Activated CD8-positive, alpha-beta T cell treated with anti-CD3 and anti-CD28 coated beads for 36 hours (primary cell): ENCODE measurements at regions not wholly inside any gene's neighbourhood (a gene's known extent, or its start where the extent isn't known, plus 50 kb on each side); places are given as distances from the start of the nearest gene placed in this dataset.
"Not testable (repeated sequence)": the region's sequence is repeated elsewhere in the genome, so short reads cannot be mapped to it uniquely, and the experiment has no call there.

Experiments used
- ATAC-seq: fragments of 200-7000 bp; cut with Tn5 transposase; one replicate; pipeline ENCODE4 v1.10.0; 2021; ENCODE audit warnings: mild to moderate bottlenecking, moderate library complexity
- CTCF ChIA-PET: fragments of 350-600 bp; sonication (Branson Sonifier 250); formaldehyde crosslinking; loops from one replicate; lab custom pipeline; 2021; ENCODE audit warnings: antibody characterized with exemption; lab: Charles Lee
- POLR2A ChIA-PET: fragments of 350-600 bp; sonication (Branson Sonifier 250); formaldehyde crosslinking; loops from one replicate; lab custom pipeline; 2021; ENCODE audit warnings: antibody characterized with exemption; lab: Charles Lee
- DNase-seq: peaks from one replicate; pipeline ENCODE4 v3.0.0-alpha.2; 2020
- H3K27ac Mint-ChIP-seq: one replicate; pipeline ENCODE4 v1.8.0; 2021; ENCODE audit warnings: mild to moderate bottlenecking, mixed read lengths
- H3K27me3 Mint-ChIP-seq: one replicate; pipeline ENCODE4 v1.8.0; 2021; ENCODE audit warnings: mixed read lengths
- H3K36me3 Mint-ChIP-seq: one replicate; pipeline ENCODE4 v1.8.0; 2021; ENCODE audit warnings: low read depth, mixed read lengths
- H3K4me1 Mint-ChIP-seq: one replicate; pipeline ENCODE4 v1.8.0; 2021; ENCODE audit warnings: low read depth, mixed read lengths
- H3K4me3 Mint-ChIP-seq: one replicate; pipeline ENCODE4 v1.8.0; 2021; ENCODE audit warnings: mild to moderate bottlenecking, moderate library complexity, mixed read lengths
- H3K9me3 Mint-ChIP-seq: one replicate; pipeline ENCODE4 v1.8.0; 2021; ENCODE audit warnings: mixed read lengths
- intact Hi-C: fragments of 100-400 bp; cut with micrococcal nuclease; formaldehyde crosslinking; loops from one replicate; pipeline ENCODE4 v1.10.0; 2022
- TF ChIP-seq, protein P1 (sequence below): fragments of 200-600 bp; IDR thresholded peaks from one replicate; pipeline ENCODE4 v1.8.0; 2022; ENCODE audit warnings: antibody characterized with exemption, mild to moderate bottlenecking

DNA sequence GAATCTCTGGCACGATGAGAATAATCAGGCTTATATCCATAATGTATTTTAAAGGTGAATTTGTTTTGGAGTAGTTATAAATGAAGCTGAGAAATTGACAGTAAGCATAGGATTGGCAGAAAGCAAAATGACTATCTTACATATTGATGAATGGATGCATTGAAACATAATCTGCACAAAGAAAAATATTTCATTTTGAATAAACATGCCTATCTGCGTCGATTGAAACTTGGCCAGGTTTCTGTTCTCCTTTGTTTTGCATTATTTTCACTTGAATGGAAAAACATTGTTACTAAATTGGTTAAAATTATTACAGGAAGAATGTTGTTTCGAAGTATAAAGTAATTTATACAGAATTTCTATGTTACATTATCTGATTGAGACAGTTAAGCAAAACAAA lies 128.2 kb downstream of the USP22 start:
- ATAC-seq = no peak
- H3K27ac Mint-ChIP-seq = no peak overlapping the region
- CTCF ChIA-PET = interaction anchor here (0.6 kb wide), 1 partner anchor 623 kb away, joined by 3 read pairs; no protein-coding TSS in a partner anchor
- intact Hi-C loops = no loop called here
- H3K9me3 Mint-ChIP-seq = no peaks in the 10 kb centered on the region
- peaks cover 12% of the 10 kb centered on the region for H3K27me3 Mint-ChIP-seq
- no peak overlapping the region for H3K4me3 Mint-ChIP-seq
- TF ChIP-seq, protein P1, sequence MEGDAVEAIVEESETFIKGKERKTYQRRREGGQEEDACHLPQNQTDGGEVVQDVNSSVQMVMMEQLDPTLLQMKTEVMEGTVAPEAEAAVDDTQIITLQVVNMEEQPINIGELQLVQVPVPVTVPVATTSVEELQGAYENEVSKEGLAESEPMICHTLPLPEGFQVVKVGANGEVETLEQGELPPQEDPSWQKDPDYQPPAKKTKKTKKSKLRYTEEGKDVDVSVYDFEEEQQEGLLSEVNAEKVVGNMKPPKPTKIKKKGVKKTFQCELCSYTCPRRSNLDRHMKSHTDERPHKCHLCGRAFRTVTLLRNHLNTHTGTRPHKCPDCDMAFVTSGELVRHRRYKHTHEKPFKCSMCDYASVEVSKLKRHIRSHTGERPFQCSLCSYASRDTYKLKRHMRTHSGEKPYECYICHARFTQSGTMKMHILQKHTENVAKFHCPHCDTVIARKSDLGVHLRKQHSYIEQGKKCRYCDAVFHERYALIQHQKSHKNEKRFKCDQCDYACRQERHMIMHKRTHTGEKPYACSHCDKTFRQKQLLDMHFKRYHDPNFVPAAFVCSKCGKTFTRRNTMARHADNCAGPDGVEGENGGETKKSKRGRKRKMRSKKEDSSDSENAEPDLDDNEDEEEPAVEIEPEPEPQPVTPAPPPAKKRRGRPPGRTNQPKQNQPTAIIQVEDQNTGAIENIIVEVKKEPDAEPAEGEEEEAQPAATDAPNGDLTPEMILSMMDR = no peak
- no peak for DNase-seq
- POLR2A ChIA-PET = no interaction called here
- peaks cover 8% of the 10 kb centered on the region for H3K4me1 Mint-ChIP-seq
- no peaks in the 10 kb centered on the region for H3K36me3 Mint-ChIP-seq

DNA sequence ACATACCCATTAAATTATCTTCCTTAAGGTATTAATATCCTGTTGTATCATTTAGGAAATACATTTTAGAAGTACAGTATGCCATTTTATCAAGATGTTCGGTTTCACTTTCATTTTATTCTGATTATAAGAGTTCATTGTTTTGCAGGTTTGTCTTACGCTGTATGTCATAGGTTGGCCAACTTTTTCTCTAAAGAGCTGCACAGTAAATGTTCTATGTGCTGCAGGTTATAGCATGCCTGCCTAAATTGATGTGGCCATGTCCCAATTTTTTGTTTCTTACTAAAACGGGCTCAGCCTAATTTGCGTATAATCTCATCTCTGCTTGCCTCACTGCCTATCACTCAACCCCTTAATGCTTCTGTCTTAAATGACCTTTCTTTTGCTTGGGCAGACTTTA lies 126.4 kb downstream of the USP22 start:
- peaks cover 16% of the 10 kb centered on the region for H3K27me3 Mint-ChIP-seq
- ChIA-PET CTCF (interaction anchor here (1.4 kb wide), 1 partner anchor 77 kb away, joined by 3 read pairs; no protein-coding TSS in a partner anchor), POLR2A (no interaction called here)
- H3K36me3 Mint-ChIP-seq = no peaks in the 10 kb centered on the region
- H3K4me1 Mint-ChIP-seq = peaks cover 8% of the 10 kb centered on the region
- no peaks in the 10 kb centered on the region for H3K9me3 Mint-ChIP-seq
- intact Hi-C loops = no loop called here
- DNase-seq = no peak
- TF ChIP-seq, protein P1 = no peak
- no peak for ATAC-seq
- no peak overlapping the region for H3K4me3 Mint-ChIP-seq
- no peak overlapping the region for H3K27ac Mint-ChIP-seq

DNA sequence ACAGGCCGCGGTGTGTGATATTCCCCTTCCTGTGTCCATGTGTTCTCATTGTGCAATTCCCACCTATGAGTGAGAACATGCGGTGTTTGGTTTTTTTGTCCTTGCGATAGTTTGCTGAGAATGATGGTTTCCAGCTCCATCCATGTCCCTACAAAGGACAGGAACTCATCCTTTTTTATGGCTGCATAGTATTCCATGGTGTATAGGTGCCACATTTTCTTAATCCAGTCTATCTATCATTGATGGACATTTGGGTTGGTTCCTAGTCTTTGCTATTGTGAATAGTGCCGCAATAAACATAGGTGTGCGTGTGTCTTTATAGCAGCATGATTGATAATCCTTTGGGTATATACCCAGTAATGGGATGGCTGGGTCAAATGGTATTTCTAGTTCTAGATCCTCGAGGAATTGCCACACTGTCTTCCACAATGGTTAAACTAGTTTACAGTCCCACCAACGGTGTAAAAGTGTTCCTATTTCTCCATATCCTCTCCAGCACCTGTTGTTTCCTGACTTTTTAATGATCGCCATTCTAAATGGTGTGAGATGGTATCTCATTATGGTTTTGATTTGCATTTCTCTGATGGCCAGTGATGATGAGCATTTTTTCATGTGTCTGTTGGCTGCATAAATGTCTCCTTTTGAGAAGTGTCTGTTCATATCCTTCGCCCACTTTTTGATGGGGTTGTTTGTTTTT lies 125.1 kb downstream of the USP22 start:
- H3K4me1 Mint-ChIP-seq, H3K4me3 Mint-ChIP-seq, ATAC-seq, H3K27ac Mint-ChIP-seq, DNase-seq, POLR2A ChIA-PET, H3K9me3 Mint-ChIP-seq, CTCF ChIA-PET, H3K36me3 Mint-ChIP-seq, intact Hi-C loops: not testable (repeated sequence)
- peaks cover 17% of the 10 kb centered on the region for H3K27me3 Mint-ChIP-seq

DNA sequence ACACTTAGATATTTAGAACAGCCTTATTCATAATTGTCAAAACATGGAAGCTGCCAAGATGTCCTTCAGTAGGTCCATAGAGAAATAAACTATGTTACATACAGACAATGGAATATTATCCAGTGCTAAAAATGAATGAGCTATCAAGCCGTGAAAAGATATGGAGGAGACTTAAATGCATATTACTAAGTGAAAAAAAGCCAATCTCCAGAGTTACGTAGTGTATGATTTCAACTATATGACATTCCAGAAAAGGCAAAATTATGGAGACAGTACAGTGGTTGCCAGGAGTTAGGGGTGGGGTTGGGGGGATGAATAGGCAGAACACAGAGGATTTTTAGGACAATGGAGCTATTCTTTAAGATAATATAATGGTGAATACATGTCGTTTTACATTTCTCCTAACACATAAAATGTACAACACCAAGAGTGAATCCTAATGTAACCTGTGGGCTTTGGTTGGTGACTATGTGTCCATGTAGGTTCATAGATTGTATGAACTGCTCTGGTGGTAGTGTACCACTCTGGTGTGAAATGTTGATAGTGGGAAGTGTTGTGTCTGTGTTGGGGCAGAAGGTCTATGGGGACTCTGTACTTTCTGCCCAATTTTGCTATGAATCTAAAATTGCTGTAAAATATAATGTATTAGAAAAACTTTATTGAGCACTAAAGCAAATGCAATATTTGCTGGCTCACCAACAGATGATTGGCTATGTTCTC lies 122.6 kb downstream of the USP22 start:
- Mint-ChIP-seq H3K27ac (no peak overlapping the region), H3K4me1 (peaks cover 8% of the 10 kb centered on the region), H3K4me3 (no peak overlapping the region), H3K27me3 (peaks cover 19% of the 10 kb centered on the region), H3K36me3 (no peaks in the 10 kb centered on the region), H3K9me3 (no peaks in the 10 kb centered on the region)
- ATAC-seq = no peak
- TF ChIP-seq, protein P1 = no peak
- ChIA-PET CTCF (interaction anchor here (1.6 kb wide), 1 partner anchor 73 kb away, joined by 4 read pairs; no protein-coding TSS in a partner anchor), POLR2A (no interaction called here)
- intact Hi-C loops = no loop called here
- DNase-seq = no peak

DNA sequence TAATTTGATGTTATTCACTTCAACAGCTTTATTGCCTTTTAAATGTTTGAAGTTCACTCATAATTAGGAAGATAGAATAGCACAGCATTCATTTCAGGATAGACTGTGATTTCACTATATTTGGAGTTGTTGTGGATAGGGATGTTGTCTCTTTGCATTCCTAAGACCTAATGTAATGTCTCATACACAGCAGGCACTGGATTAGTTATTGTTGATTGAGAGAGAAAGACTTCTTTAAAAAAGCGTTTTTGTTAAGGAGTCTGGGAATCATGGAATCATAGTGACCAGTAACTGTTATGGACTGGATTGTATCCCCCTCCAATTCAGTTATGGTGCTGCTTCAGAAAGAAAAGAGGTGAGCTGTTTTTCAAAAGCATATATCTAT lies 122.0 kb downstream of the USP22 start:
- intact Hi-C loops = no loop called here
- TF ChIP-seq, protein P1 = no peak
- H3K4me1 Mint-ChIP-seq = peaks cover 8% of the 10 kb centered on the region
- H3K36me3 Mint-ChIP-seq = no peaks in the 10 kb centered on the region
- H3K4me3 Mint-ChIP-seq = no peak overlapping the region
- H3K9me3 Mint-ChIP-seq = no peaks in the 10 kb centered on the region
- ChIA-PET CTCF (no interaction called here), POLR2A (no interaction called here)
- H3K27me3 Mint-ChIP-seq = peaks cover 19% of the 10 kb centered on the region
- no peak overlapping the region for H3K27ac Mint-ChIP-seq
- DNase-seq = no peak
- no peak for ATAC-seq
